Mucosa of gallbladder (tissue), 1 donor: ENCODE measurements at regions not wholly inside any gene's neighbourhood (a gene's known extent, or its start where the extent isn't known, plus 50 kb on each side); places are given as distances from the start of the nearest gene placed in this dataset.

Experiments used
- DNase-seq: peaks from one replicate; pipeline ENCODE4 v3.0.0-alpha.2; 2020; ENCODE audit warnings: low spot score
- donor health status: DM: no; HTN: no; CAD: no.

DNA sequence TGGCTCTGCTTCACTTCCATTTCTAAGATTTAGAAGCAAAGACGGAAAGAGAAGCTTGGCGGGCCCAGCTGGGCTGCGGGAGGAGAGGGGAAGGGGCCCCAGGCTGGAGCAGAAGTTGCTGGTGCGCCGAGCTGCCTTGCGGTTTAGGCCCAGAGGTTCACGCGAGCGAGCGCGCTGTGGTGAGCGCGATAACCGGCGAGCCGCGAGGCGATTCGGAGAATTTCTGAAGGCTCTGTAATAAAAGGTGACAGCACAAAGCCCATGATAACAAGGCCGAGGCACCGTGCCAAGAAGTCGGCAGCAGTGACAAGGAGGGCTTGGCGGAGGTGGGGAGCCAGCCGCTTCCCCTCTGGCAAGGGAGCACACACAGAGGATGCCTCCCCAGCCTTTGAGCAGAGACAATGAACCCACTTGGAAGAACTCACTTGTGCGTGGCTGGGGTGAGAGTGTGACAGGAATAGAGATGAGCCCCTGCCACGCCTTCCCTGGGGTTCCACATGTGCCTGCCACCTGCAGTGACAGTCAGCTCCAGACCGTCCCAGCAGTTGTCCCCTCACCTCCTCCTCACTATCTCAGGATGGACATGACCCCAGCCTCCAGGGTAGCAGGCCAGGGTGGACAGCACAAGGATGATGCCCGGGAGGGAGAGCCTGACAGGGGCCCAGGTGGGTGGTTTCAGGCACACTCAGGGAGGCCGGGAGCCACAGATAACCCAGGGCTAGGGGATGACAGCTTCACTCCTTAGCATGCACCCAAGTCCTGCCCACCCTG is 315.2 kb downstream of the UACA start:
- peak; percentile 24 for DNase-seq

DNA sequence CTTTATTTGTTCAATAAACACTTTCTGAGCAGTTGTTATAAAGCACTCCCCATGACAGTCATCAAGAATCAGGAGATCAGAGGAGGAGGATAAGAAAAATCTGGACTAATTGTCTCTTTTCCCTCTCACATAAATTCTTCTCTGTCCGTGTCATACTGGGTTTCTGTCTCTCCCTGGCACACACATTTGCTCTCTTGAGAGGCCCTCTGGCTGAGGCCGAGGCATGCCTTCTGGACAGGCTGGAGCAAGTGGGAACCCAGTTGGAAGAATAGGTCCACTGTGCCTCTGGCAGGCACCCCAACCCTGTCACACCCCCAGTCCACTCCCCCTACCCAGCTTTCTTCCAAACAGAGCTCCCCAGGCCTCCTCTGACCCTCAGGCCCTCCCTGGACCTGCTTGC is 315.8 kb downstream of the UACA start:
- DNase-seq = no peak

DNA sequence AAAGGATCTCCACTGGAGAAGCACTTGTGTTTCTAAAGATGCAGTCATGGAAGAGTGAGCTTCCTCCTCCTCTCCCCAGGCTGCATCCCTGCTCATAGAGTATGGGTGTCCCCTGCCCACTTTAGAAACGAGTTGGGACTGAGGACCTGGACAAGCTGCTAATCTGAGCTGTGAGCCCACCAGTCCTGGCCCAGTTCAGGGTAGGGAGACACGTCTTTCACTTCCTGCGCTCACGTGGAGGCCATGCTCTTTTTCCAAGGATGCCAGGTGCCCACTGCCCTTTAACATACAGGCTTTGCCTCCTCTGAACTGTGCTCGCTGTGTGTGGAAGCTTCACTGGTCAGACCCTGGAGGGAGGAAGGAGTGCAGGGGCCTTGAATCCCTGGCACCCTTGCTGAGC is 316.3 kb downstream of the UACA start:
- DNase-seq = no peak

DNA sequence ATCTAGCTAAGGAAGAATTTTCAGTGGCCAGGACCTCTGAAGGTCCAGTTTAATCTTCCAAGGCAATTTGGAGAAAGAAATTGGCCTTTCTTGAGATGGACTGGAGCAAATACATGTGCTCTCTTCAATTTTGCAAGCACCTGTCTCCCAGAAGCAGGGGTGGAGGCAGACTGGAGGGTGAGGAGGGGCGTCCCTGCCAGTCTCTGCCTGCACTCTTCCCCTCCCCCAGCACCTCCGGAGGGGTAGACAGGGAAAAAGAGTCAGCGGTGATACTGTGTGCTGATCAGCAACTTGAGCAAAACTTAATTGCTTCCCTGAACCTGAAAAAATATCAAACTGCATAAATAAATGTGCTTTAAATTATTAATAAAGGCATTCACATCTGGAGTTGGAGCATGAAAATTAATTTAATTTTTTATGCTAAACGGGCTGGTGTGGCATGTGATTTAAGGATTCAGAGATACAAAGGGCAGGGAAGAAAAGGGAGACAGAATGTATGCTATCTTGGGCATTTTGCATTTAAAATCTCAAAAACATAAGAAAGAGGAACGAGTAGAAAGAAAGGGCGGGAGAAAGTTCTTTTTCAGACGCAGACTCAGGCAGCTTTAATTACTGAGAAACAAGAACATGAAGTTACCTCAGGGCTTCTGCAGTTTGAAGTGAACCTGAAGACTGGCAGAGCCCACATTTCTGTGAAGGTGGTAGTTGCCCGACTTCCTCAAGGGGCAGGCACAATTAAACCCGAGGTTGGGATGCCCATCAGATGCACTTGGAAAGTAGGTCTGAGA is 319.7 kb downstream of the UACA start:
- DNase-seq = no peak

DNA sequence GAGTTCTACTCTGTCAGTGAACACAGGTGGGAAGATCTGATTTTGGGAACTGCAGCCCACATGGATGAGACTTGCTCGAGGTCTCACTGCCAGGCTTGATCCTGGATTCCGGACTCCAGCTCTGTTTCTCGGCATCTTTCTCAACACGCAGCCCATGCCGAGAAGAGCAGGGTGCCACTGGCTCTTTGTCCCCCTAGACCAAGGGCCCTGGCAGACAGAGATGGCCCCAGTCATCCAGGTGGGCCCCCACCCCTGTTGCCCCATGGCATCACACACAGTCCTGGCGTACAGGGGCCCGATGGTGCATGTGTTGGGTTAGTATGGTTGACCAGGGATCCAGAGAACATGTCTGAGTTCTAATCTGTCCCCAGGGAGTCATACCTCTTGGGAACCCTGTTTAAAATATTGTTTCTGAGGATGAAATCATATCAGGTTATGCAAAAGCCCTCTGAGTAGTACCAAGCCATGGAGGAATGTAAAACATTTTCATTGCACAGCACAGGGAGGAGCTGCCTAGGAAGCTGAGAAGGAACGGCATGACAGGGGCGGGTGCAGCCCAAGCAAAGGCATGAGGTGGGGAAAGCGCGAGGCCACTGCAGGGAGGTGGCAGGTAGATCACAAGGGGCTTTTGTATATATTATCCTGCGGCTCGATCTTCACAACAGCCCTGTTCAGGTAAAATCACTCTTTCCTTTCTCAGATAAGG is 320.6 kb downstream of the UACA start:
- no peak for DNase-seq

DNA sequence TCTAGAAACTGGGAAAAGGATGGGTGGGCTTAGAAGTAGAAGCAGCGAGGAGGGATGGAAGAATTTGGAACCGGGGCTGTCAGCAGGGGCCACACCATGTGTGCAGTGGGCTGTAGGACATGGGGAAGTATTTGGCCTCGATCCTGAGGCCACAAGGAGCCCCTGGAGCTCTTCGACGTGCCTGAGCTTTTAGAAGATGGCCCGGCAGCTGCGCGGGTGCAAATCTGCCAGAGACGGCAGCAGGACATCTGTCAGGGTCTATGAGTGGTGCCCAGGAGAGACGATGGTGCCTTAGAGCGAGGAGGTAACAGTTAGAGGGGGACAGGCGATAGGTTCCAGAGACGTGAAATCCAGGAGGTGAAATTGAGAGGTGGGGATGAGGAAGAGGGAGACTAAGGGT is 321.1 kb downstream of the UACA start:
- no peak for DNase-seq

DNA sequence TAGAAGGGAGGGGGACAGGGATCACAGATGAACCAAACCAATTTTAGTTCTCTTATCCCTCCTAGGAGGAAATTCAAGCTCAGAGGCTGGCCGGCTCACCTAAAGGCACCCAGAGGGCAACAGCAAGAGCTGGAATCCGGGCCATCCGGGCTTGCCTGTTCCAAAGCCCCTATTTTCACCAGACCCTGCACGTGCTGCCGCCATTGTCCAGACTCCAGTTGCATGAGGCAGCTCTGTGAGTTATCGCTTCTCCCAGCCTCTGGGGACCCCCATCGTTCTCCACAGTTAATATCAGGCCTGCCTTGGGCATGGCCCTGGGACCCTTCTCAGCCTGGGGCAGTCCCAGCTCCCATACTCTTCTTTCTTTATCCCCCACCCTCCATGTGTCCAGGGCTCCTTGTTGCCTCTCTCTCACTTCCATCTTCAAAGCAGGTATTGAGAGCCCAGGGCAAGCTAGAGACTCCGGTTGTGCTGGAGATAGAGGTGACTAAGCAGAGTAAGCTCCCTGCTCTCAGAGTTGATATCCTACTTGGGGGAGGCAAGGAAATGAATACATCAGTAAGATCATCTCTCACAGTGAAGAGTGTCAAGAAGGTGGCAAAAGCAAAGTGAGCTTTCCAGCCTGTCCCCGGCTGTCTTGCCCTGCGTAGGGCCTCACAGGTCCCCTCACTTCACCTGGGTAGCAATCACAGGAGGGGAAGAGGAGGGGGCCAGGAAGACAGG is 322.8 kb downstream of the UACA start:
- DNase-seq = no peak

DNA sequence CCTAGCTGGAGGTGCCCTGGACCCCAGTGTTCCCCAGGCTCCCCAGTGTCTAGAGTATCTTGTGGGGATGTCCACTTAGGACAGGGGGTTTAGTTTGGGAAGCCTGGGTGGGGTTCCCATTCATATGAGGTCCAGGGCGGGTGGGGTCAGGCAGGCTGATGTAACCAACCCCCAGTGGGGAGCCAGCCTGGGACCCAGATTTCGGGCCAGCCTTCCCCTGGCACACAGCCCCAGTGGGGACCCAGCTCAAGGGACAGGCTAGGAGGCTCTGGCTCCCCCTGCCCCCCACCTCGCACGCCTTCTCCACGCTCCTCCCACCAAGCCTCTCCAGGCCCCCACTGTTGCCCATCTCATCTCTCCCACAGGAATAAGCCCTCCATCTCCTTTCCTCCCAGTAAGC is 323.5 kb downstream of the UACA start:
- DNase-seq = no peak

DNA sequence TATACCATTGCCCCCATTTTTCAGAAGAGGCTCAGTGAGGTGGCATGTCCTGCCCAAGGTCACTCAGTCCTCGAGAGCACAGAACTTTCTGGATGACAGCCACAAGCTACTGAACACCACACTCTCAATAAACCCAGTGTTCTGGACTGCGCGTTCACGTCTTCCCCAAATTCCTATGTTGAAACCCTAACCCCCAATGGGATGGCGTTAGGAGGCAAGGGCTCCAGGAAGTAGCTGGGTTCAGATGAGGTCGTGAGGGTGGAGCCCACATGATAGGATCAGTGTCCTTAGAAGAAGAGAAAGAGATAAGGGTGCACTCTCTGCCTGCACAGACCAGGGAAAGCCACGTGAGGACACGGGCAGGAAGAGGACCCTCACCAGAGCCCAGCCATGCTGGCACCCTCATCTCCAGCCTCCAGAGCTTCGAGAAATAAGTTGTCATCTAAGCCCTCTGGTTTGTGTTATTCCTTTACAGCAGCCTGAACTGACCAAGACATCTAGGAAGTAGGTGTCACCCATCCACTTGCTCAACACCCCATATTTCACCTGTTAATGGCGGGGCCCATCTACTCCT is 324.0 kb downstream of the UACA start:
- DNase-seq = no peak

DNA sequence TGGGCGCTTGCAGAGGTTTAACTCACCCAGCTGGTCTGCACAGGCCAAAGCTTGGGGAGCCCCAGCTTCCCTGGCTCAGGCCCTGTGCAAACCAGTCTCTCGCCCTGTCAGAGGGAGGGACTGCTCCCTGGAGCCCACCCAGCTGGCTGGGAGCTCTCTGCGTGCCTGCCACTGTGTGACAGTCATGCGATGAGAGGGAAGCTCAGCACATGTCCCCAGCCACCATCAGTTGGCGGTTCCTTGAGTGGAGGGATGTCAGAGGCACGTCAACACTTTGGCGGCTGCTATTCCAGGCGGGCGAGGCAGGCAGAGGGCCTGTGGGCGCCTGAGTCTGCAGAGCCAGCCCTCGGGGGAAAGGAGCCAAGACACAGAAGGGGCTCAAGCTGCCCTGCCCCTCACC is 324.6 kb downstream of the UACA start:
- no peak for DNase-seq

DNA sequence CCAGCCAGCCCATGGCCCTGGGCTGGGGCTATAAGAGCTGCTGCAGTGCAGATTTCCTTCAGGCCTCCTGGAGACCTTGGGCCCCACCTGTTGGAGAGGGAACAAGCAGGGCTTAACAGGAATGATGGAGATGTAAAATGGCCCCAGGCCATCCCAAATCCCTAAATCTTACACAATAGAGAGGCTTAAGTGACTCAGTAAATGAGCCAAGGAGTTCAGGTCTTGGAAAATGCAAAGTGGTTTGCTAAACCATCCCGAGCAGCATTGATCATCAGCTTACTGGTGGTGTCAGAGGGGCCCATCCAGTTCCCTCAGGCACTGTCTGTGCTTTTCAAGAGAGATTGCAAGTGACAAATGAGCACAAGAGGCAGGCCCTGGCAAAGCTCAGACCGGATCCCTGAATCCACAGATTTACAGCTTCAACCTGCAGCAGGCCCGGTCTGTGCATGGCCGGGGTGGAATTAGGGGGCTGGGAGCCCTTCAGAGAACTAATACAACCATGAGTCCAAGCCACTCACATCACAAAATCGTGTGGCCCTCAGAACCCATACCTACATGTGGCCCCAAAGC is 325.4 kb downstream of the UACA start:
- no peak for DNase-seq

DNA sequence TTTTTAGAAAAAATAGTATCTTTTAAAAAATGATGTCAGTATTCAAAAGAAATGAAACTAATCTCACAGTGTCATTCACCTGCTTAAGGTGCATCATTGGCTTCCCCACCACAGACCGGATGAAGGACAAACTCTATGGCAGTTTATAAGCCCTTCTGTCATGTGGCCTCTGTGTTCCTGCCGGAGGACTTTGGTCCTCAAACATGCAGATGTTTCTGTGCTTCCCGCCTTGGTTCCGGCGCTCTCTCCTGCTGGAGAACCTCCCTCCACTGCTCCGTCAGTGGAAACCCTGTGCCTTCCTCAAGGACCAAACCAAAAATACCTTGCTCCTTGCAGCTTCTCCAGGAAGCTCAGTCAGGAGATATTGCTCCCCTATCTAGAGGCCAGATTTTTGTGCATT is 326.3 kb downstream of the UACA start:
- DNase-seq = no peak

DNA sequence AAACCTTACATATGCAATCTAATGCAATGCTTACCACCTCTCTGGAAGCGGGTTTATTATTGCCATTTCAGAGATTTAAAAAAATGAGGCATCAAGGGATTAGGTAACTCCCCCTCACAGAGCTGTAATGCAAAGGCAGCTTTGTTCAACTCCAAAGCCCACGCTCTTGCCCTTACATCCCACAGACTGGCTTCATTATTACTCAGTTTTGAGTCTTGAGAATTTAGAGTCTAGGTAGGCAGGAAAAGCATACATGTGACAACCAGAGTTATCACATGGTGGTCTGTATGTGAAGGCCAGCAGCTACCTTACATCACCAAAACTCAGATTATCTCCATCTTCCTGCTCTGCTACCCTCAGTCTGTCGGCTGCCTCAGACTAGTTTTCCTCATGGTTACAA is 326.9 kb downstream of the UACA start:
- no peak for DNase-seq

DNA sequence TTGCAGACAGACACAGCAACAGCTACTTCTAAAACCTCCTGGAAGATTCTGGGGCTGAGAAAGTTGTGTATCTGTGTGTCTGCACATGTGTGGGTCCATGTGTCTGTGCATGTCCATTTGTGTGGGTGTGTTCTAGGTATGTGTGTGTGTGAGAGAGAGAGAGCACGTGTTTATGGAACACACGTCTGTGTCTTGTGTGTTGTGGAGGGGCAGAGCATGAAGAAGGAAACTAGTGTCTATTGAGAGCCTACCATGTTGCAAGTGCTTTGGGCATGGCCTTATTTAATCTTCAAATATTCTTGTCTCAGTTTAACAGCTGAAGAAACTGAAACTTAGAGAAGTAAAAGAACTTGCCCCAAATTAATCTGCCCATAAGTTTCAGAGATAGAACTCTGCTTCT is 327.5 kb downstream of the UACA start:
- DNase-seq = no peak

DNA sequence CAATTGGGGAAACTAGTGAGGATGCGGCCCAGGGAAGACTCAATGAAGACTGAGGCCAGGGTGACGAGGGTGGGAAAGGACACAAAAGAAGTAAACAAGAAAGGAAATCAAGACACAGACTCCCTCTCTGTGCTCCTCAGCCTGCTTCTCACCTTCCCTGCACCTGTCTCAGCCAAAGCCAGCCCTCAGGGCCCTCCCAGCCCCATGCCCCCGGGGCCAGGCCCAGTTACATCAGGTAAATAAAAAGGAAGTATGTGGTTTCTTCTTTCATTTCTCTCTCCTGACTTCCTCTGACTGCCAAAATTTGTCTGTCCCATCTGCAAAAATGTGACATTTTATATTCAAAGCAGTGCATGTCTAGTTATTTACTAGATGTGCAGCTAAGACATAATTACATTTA is 328.0 kb downstream of the UACA start:
- DNase-seq = no peak

DNA sequence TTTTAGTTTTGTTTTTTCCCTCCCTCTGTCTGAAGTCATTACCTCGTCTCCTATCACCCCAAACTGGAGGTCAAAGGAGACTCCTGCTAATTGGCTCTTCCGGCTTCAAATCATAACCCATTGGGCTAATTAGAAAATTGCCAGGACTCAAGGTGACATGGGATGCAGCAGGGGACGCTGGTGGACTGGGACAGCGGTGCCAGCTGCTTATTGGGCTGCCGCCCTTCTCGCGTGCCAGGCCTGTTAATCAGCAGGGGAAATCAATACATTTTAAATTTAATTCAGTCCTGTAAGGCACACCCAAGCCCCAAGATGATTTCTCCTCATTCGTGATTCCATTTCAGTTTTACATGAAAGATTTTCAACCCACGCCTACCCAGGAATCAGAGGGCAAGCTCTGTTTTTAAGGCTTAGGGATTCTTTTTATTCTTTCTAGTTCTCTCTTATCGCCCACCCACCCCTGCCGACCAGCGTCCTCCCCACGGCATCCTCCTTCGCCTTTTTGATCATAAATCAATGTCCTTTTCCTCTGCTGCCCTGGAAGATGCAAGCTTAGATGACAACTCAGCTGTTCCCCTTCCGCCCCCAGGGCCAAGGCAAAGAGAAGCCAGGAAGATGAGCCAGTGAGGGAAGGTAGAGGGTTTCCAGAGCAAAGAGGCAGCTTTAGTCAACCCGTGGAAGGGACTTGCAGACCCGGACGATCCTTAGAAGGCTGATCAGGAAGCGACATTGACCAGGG is 329.6 kb downstream of the UACA start:
- DNase-seq = peak; percentile 34

DNA sequence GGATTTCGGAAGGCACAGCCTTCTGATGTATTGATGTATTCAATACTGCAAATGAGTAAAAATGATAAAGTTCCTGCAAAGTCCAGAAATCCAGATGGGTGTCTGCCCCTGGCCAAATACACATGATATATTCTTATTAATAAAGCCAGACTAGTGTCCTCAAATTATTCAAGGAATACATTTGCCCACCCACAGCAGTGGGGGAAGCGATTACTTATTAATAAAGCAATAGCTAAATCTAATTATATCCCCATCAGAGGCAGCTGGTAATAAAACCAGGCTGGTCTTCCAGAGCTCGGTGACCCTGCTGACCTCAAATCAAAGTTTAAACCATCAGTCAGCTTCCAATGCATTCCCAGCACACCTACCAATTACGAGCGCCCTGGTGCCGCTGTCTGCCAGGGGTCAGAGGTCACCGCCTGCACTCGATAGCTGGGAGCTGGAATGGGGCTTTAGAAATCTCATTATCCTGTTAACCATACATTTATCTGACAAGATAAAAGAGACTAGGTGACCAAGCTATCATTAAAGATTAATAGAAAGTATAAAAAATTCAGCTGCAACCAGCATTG is 330.3 kb downstream of the UACA start:
- no peak for DNase-seq

DNA sequence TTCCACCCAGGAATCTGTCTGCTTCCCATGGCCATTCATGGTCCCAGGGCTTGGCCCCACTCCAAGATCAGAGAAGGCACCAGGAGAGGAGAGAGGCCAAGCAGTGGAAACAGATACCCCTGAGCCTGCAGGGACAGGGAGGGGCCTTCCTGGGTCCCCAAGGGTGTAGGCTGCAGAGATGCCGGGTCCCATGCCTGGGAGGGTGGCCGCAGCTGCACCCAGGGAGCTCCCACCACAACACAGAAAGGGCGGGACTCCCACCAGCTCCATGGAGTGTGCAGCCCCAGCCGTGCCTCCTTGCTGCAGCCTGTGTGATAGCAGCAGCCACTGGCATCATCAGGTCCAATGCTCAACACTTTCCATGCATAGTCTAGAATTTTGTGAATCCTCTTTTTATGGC is 331.5 kb downstream of the UACA start:
- DNase-seq = no peak

DNA sequence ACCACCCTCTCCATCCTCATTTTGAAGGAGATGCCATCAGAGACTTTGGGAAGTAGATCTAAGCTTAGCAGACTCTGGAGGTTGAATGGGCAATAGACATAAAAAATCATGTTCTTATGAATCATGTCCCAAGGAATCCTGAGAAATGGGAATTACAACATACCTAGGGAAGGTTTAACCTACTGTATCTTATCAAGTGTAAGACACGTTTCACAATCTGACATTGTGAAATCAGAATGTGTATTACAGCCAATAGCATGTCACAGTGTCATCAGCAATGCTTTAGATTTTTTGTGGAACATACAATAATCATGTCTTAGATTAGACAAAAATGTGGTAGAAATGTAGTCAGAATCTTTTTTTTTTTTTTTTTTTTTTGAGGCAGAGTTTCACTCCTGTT is 332.4 kb upstream of the TLE3 start:
- no peak for DNase-seq

DNA sequence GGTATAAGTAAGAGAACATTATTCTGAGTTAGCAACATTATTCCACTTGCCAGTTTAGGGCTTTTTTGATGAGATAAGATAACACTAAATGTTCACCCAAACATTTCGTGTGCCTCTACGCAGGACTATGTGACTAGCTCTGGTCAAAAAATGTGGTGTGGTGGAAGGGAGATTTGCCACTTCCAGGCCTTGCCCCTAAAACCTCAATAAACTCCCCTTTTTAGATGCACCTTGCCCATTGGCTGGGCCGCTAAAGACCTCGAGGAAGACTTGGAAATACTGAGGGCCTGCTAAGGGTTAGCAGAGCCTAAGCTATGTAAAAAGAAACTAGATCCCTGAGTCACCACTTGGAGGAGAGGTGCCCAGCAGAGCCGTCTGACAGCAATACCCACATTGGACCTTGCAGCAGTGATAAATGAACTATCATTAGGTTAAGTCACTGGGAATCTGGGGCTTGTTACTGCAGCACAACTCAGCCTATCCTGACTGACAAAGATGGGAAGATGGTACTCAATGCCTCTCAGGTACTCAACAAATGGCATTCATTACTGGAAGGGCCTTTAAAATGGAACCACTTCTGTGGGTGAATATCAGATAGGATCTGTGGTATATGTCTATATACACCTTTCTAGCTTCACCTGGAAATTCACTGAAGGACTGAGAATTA is 331.5 kb upstream of the TLE3 start:
- DNase-seq = no peak
